ENCODE measurements at regions not wholly inside any gene's neighbourhood (a gene's known extent, or its start where the extent isn't known, plus 50 kb on each side); places are given as distances from the start of the nearest gene placed in this dataset.

- no peak for ATAC-seq (ENCODE audit: low read depth)
- Histone ChIP-seq H3K4me1 (ENCODE audit: insufficient read depth, poor library complexity, severe bottlenecking) (no peaks in the 10 kb centered on the region), H3K4me3 (ENCODE audit: severe bottlenecking) (no peak overlapping the region), H3K36me3 (ENCODE audit: low read depth) (no peaks in the 10 kb centered on the region), H3K27ac (ENCODE audit: poor library complexity, severe bottlenecking) (no peak overlapping the region), H3K9me3 (ENCODE audit: severe bottlenecking) (no peaks in the 10 kb centered on the region), H3K27me3 (ENCODE audit: insufficient read depth, poor library complexity, severe bottlenecking) (no peaks in the 10 kb centered on the region)
- no peak for TF ChIP-seq CTCF (IDR thresholded peaks at IDR 0.05; ENCODE audit: poor library complexity, severe bottlenecking)
- no peak for DNase-seq (ENCODE audit: low spot score)
Measured at GRCh38 chr9:107142896-107143603, 140.0 kb upstream of the RAD23B start.

DNA sequence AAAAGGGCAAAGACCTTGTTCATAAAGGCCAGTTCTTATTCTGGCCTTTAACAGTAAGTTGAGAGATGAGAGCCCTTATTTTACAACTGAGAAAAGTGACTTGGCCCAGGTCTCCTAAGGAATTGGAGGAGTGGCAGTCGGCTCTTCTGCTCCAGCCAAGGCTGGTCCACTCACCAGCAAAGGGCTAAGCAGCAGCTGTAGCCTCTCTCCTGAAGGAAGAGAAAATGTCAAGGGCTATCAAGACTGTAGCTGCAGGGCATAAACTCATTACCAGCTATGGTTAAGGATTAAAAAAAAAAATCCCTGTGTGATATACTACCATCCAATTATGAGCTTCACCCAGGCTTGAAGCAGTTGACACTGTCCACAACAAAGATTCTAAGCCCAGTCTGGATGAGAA, 138.6 kb upstream of the RAD23B start:
- TF ChIP-seq CTCF (IDR thresholded peaks at IDR 0.05; ENCODE audit: poor library complexity, severe bottlenecking), result no peak
- no peak for DNase-seq (ENCODE audit: low spot score)
- no peaks in the 10 kb centered on the region for H3K36me3 ChIP-seq (ENCODE audit: low read depth)
- ATAC-seq (ENCODE audit: low read depth), result no peak
- H3K4me1 ChIP-seq (ENCODE audit: insufficient read depth, poor library complexity, severe bottlenecking), result no peaks in the 10 kb centered on the region
- no peaks in the 10 kb centered on the region for H3K9me3 ChIP-seq (ENCODE audit: severe bottlenecking)
- no peak overlapping the region for H3K27ac ChIP-seq (ENCODE audit: poor library complexity, severe bottlenecking)
- H3K4me3 ChIP-seq (ENCODE audit: severe bottlenecking), result no peak overlapping the region
- no peaks in the 10 kb centered on the region for H3K27me3 ChIP-seq (ENCODE audit: insufficient read depth, poor library complexity, severe bottlenecking)

GRCh38 chr9:107147134-107147533, 135.9 kb upstream of the RAD23B start:
- Histone ChIP-seq H3K36me3 (ENCODE audit: low read depth) (no peaks in the 10 kb centered on the region), H3K27me3 (ENCODE audit: insufficient read depth, poor library complexity, severe bottlenecking) (no peaks in the 10 kb centered on the region), H3K4me1 (ENCODE audit: insufficient read depth, poor library complexity, severe bottlenecking) (no peaks in the 10 kb centered on the region), H3K27ac (ENCODE audit: poor library complexity, severe bottlenecking) (no peak overlapping the region), H3K4me3 (ENCODE audit: severe bottlenecking) (no peak overlapping the region), H3K9me3 (ENCODE audit: severe bottlenecking) (no peaks in the 10 kb centered on the region)
- DNase-seq (ENCODE audit: low spot score) (no peak), ATAC-seq (ENCODE audit: low read depth) (no peak)
- TF ChIP-seq CTCF (IDR thresholded peaks at IDR 0.05; ENCODE audit: poor library complexity, severe bottlenecking), result no peak

GRCh38 chr9:107148216-107148615, 134.9 kb upstream of the RAD23B start:
- no peak for ATAC-seq (ENCODE audit: low read depth)
- no peaks in the 10 kb centered on the region for H3K36me3 ChIP-seq (ENCODE audit: low read depth)
- no peak for TF ChIP-seq CTCF (IDR thresholded peaks at IDR 0.05; ENCODE audit: poor library complexity, severe bottlenecking)
- no peak for DNase-seq (ENCODE audit: low spot score)
- no peak overlapping the region for H3K27ac ChIP-seq (ENCODE audit: poor library complexity, severe bottlenecking)
- no peaks in the 10 kb centered on the region for H3K9me3 ChIP-seq (ENCODE audit: severe bottlenecking)
- H3K4me3 ChIP-seq (ENCODE audit: severe bottlenecking), result no peak overlapping the region
- H3K27me3 ChIP-seq (ENCODE audit: insufficient read depth, poor library complexity, severe bottlenecking), result no peaks in the 10 kb centered on the region
- no peaks in the 10 kb centered on the region for H3K4me1 ChIP-seq (ENCODE audit: insufficient read depth, poor library complexity, severe bottlenecking)

- DNase-seq (ENCODE audit: low spot score) (no peak), ATAC-seq (ENCODE audit: low read depth) (no peak)
- no peaks in the 10 kb centered on the region for H3K36me3 ChIP-seq (ENCODE audit: low read depth)
- no peaks in the 10 kb centered on the region for H3K9me3 ChIP-seq (ENCODE audit: severe bottlenecking)
- no peaks in the 10 kb centered on the region for H3K4me1 ChIP-seq (ENCODE audit: insufficient read depth, poor library complexity, severe bottlenecking)
- no peak overlapping the region for H3K27ac ChIP-seq (ENCODE audit: poor library complexity, severe bottlenecking)
- TF ChIP-seq CTCF (IDR thresholded peaks at IDR 0.05; ENCODE audit: poor library complexity, severe bottlenecking), result no peak
- H3K4me3 ChIP-seq (ENCODE audit: severe bottlenecking), result no peak overlapping the region
- H3K27me3 ChIP-seq (ENCODE audit: insufficient read depth, poor library complexity, severe bottlenecking), result no peaks in the 10 kb centered on the region
Measured at GRCh38 chr9:107149756-107150155, 133.3 kb upstream of the RAD23B start.
